Kidney capillary endothelial cell (primary cell): ENCODE measurements at regions not wholly inside any gene's neighbourhood (a gene's known extent, or its start where the extent isn't known, plus 50 kb on each side); places are given as distances from the start of the nearest gene placed in this dataset.

Experiments used
- DNase-seq: peaks from one replicate; pipeline ENCODE4 v3.0.0-alpha.2; 2018; ENCODE audit warnings: low spot score

- DNase-seq: no peak
These were observed 174.7 kb downstream of the GATA3 start for GRCh38 chr10:8229153-8229552.

DNA sequence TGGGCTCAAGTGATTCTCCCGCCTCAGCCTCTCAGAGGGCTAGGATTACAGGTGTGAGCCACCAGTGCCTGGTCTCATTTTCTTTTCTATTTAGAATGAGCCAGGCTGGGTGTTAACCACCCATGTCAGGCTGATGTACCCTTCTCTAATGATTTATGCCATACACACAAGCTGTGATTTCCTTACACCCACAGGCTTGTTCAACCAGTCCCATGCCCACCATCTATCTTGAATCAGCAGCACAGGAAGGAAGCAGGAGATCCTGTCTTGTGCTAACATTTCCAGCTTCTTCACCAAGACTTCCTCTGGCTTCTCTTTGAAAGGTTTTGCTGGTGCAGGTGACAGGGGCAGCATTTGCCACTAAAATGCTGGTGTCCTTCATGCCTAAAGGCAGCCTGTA is 176.4 kb downstream of the GATA3 start:
- no peak for DNase-seq

- no peak for DNase-seq
These were observed 178.6 kb downstream of the GATA3 start for GRCh38 chr10:8233049-8233448.

GRCh38 chr10:8233832-8234259 is 179.4 kb downstream of the GATA3 start:
- no peak for DNase-seq

DNA sequence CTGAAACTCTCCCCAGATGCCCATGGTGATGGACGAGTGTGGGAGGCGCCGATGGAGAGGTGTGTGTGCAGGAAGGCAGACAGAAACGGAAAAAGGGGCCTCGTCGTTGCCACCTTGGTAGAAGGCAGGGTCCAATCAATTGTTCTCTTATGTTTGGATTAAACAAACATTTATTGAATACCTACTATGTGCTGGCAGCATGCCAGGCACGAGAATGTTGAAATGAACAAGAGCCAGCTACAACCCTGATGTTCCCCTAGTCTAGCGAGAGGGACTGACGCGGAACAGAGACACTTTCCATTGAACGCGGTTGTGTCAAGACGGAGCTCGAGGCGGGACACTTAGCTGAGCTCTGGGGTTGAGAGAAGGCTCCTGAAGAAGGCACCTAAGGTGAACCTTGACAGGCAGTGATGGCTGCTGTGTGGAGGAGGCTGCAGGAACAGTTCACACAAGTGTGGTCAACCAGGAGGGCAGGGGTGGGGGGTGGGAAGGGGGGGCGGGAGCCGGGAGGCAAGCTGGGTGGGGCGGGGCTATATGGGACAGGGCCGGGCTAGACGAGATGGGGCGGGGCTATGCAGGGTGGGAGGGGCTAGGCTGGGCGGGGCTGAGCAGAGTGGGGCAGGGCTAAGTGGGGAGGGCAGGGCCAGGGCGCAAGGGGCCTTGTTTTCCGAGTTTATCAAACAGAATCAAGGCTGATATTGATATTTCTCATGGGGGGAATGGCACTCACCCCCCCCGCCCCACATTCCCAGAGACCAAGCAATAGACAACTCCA is 181.0 kb downstream of the GATA3 start:
- DNase-seq: no peak

- no peak for DNase-seq
These were observed 184.5 kb downstream of the GATA3 start for GRCh38 chr10:8238986-8239385.

DNA sequence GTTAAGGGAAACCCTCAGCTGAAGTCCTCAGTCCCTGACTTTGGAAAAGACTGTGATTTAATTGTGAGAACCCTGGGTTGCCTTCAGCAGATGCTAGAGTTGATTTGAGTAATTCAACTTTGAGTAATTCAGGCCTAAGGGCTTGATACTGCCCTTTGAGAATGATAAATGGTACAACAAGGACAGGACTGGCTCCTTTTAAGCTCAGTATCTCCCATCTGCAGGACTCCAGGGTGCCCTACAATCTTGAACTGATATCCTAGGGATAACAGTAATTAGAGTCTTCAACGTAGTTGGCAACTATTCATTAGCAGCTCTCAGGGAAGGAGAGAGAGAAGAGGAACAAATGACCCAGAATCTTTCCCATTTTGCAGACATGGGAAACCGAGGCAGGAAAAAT is 186.4 kb downstream of the GATA3 start:
- no peak for DNase-seq

GRCh38 chr10:8242295-8242872 is 187.9 kb downstream of the GATA3 start:
- DNase-seq: no peak

DNA sequence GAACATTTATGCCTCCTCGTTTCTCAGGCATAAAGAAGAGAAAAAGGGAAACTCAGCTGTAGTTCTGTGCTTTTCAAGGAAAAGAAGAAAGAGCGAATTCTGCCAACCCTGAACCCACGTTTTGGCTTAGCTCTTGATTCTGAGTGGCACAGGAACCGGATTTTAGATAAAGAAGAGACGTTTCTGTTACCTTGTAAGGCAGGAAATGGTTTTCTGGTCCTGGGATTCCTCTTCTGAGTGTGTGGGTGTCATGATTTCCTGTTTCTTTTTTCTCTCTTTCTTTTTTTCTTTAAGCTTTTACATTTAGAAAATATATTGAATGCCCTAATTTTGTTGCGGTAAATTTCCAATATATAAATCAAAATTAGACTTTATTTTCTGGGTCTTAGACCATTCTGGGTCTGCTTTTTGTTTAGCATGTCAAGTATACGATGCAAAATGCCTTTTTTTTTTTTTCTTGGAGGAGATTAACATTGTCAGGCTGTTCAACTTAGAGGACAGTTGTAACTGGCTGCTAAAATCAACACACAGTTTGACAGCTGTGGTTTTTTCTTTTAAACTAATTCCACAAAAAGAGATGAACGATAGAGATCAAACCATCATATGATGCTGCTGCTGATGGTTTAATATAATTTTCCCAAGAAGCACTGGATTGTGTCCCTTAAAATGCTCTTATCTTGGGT is 190.8 kb downstream of the GATA3 start:
- no peak for DNase-seq

DNA sequence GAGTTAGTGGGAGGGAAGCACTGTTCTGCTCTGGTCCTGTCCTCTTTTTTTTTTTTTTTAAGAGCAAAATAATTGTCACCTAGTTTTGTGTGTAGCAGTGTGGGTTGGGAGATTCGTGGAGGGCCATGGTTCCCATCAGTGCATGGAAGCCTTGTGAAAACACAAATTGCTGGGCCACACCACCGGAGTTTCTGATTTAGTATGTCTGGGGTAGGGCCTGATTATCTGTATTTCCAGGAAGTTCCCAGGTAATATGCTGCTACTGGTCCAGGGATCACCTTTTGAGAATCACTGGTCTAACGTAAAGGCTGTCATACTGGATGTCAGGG is 191.3 kb downstream of the GATA3 start:
- DNase-seq: no peak

DNA sequence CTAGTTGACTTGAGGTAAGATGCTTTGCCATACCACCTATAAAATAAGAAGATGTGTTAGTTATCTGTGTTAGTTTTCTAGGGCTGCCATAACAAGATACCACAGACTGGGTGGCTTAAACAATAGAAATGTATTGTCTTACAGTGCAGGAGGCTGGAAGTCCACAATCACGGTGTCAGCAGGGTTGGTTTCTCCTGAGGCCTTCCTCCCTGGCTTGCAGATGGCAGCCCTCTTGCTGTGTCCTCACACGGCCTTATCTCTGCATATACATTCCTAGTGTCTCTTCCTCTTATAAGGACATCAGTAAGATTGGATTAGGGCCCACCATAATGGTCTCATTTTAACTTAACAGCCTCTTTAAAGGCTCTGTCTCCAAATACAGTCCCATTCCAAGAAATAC is 192.1 kb downstream of the GATA3 start:
- DNase-seq: no peak

GRCh38 chr10:8247191-8247590 is 192.7 kb downstream of the GATA3 start:
- no peak for DNase-seq

GRCh38 chr10:8248868-8249267 is 194.4 kb downstream of the GATA3 start:
- no peak for DNase-seq

DNA sequence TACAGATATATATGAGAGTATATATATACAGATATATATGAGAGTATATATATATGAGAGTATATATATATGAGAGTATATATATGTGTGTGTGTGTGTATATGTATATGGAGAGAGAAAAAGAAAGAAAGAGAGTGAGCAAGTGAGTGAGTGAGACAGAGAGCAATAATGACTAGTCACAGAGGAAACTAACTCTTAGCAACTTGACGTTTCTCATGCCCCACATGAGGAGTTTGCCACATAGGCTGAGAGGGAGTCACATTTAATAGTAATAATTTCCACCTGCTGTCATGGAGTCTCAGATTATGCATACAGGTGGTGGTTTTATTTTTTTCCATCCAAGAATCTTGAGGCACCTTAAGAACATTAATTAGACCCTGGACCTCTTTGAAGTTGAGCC is 199.9 kb downstream of the GATA3 start:
- no peak for DNase-seq

DNA sequence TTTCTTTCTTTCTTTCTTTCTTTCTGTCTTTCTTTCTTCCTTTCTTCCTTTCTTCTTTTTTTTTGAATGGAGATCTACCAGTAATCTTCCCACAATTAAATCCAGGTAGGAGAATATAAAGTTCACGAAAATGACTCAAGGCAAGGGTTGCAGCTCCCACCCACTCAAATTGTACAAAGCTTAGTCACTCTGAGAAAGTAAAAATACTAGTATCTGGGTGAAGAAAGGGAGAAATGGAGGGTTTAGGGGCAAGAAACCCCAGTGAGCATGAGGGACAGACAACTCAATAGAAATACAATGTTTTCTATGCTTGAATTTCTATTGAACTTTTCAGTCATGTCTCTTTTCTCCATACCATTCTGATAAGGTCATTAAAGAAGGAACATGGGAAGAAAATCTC is 200.8 kb downstream of the GATA3 start:
- no peak for DNase-seq

- no peak for DNase-seq
These were observed 206.2 kb downstream of the GATA3 start for GRCh38 chr10:8260645-8261044.

DNA sequence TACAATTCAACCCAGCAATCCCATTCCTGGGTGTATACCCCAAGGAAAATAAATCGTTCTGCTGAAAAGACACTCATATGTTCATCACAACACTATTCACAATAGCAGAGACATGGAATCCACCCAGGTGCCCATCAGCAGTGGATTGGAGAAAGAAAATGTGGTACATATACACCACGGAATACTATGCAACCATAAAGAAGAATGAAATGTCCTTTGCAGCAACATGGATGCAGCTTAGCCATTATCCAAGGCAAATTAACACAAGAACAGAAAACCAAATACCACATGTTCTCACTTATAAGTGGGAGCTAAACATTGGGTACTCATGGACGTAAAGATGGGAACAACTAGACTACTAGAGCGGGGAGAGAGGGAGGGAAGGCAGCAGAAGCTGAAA is 207.8 kb downstream of the GATA3 start:
- DNase-seq: no peak

DNA sequence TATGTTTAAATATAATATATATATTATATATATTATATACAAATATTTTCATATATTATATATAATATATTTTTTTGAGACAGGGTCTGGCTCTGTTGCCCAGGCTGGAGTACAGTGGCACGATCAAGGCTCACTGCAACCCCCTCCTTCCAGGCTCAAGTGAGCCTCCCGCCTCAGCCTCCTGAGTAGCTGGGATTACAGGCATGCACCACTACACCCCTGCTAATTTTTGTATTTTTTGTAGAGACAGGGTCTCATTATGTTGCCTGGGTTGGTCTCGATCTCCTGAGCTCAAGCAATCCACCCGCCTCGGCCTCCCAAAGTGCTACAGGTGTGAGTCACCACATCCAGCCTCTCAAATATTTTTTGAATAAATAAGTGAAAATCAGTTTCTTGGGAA is 215.5 kb downstream of the GATA3 start:
- DNase-seq: no peak

GRCh38 chr10:8272794-8273425 is 218.4 kb downstream of the GATA3 start:
- DNase-seq: no peak

- no peak for DNase-seq
These were observed 219.3 kb downstream of the GATA3 start for GRCh38 chr10:8273749-8274148.

GRCh38 chr10:8275911-8276310 is 221.4 kb downstream of the GATA3 start:
- DNase-seq: no peak

GRCh38 chr10:8278099-8278498 is 223.6 kb downstream of the GATA3 start:
- DNase-seq: no peak

DNA sequence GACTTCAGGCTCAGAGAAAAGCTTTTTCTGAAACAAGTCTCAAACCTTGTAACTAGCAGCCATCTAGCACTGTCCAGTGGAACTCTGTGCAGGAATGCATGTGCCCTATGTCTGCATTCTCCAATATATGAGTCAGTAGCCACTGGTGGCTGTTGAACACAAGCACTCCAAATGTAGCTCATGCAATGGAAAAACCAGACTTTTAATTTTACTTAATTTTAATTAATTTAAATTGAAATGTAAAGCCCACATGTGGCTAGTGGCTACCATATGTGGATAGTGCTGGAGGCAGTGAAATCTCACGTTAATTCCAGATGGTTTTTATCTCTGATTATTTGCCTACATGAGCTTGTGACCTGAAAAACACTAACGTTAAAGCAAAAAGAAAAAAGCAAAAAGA is 225.1 kb downstream of the GATA3 start:
- DNase-seq: no peak
